Stimulated activated CD4-positive, alpha-beta T cell treated with anti-CD3 and anti-CD28 coated beads, Interleukin-15, amount 100 ng/mL, for 24 hours (primary cell): ENCODE measurements at regions not wholly inside any gene's neighbourhood (a gene's known extent, or its start where the extent isn't known, plus 50 kb on each side); places are given as distances from the start of the nearest gene placed in this dataset.
"Not testable (repeated sequence)": the region's sequence is repeated elsewhere in the genome, so short reads cannot be mapped to it uniquely, and the experiment has no call there.

ENCODE experiments used
- DNase-seq: peaks from one replicate; pipeline ENCODE4 v3.0.0-alpha.2; 2020

DNA sequence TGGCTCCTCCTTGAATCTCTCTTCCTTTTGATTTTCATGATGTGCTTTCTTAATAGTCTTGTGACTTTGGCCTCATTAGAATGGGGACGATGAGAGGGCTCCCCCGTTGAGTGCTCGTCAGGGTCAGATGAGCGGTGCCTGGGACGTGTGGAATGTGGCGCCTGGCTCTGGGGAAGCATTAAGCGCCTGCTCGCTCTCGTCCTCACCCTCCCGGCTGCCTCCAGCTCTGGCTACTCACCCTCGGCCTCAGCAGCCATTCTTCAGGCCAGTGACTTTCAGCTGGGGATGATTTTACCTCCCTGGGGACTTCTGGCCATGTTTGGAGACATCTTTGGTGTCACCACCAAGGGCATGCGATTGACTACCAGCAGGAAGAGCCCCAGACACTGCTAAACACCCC lies 69.7 kb downstream of the RPS6KA4 start:
- DNase-seq, result no peak

DNA sequence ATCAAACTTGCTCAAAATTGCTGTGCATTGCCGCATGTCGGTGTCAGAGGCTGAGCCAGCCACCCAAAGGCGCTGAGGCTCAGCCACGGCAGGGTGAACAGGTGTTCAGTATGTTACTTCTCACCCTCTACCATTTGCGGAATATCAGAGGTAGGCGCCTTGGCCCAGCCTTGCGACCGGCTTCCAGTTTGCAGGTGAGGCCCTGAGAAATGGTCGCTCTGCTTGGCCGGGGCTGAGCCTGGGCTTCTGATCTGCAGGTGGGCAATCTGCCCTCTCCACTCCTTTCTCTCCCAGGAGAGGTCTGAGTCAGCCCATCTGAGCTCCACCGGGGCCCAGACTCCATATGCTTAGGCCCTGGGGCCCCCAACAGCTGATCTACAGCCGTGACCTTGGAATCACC lies 71.0 kb downstream of the RPS6KA4 start:
- no peak for DNase-seq

DNA sequence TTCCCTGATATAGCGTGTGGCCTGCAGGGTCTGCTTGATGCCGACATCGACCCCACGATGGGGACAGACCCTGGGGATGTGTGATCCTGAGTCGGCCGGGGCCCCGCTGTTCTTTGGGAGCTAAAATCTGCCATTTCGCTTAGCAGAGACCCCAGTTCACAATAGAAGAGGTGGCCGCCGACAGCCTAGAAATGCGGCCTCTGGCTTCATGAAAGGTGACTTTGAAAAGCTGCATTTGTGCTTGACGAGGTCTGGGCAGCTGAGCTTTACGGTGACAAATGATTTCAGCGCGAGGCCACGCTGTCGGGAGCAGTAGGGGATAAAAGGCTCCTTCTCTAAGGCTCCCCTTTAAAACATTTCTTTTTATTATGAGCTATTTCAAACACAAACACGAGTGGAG lies 71.7 kb downstream of the RPS6KA4 start:
- no peak for DNase-seq

DNA sequence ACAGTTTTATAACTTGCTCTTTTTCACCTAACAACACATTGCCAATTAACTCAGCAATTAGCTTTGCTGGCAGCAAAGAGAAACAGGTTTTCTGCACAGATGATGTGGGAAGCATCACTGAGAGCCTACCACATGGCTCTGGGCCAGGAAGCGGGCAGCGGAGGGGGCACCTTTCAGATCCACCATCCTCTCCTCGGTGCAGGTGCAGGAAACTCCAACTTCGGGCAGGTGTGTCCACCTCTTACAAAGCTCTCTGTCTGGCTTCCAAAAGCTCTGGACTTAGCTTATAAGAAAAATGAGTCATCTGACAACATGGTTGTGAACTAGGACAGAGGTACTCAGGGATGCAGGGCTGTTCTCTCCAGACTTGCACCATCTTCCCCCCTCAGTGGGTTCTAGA lies 77.0 kb downstream of the RPS6KA4 start:
- no peak for DNase-seq

DNA sequence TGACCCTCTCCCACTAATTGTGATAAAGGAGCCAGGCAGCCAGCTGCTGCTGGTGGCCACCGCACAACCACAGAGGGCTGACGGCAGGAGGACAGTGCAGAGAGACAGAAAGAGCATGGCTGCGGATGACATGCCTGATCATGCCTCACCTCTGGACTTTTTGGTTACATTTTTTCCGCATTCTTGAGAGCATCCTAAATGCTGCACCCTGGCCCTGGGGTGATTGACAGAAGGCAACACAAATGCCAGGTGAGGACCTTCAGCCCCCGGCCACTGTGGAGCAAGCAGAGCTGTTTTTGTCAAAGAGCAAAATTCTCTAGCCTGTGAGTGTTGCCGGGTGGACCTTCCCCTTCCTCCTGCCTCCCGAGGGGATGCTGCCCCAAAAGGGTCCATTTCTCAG lies 78.5 kb downstream of the RPS6KA4 start:
- DNase-seq, result no peak

DNA sequence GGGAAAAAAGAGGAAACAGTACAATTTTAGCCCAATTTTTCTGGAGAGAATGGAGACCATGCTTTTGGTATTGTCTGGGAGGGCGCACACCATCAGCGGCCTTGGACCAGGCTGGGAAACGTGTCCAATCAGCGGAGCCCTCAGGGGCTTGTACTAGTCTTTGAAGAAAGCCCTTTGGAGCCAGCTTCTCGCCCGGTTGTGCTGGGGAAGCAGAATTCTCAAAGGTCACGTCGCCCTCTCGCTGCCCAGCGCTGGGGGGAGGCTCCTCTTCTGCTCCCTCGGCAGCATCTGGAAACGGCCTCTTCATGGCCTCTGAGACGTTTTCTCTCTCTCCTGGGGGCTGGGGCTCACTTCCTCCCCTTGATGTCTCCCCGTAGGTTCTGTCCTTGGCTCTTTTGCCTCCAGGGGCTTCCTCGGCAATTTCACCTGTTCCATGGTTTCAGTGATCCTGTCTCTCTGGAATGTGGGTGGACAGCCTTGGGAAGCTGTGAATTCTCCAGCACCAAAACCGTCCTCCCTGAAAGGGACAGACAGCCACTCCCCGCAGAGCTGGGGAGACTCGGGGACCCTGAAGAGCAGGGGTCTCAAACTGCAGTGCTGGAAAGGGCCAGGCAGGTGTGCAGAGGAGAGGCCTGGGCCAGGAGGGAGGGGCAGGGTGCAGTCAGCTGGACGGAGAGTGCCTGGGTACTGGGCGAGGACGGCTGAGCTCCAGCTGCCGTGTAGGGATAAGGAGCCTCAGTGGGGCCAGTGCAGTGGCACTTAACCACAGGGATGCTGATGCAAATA lies 80.2 kb downstream of the RPS6KA4 start:
- DNase-seq, result no peak

DNA sequence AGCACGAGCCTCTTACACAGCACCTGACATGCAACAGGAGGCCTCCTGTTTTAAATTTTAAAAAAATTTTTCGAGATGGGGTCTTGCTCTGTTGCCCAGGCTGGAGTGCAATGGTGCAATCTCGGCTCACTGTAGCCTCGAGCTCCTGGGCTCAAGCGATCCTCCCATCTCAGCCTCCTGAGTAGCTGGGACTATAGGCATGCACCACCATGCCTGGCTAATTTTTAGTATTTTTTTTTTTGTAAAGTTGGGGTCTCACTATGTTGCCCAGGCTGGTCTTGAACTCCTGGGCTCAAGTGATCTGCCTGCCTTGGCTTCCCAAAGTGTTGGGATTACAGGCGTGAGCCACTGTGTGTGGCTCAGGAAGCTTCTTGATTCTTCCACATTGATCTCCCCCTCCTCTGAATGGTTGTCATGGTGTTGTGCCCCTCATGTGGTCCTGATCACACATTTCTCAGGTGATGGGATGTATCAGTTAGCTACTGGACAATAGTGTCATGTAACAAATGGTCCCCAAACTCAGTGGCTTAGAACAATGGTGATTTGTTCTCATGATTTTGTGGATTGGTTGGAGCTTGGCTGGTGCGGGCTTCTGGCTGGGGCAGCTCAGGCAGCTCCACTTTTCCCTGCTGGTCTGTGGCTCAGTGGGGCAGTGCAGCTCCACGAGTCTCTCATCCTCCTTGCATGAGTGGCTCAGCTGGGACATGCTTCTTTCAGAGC lies 81.0 kb downstream of the RPS6KA4 start:
- not testable (repeated sequence) for DNase-seq

DNA sequence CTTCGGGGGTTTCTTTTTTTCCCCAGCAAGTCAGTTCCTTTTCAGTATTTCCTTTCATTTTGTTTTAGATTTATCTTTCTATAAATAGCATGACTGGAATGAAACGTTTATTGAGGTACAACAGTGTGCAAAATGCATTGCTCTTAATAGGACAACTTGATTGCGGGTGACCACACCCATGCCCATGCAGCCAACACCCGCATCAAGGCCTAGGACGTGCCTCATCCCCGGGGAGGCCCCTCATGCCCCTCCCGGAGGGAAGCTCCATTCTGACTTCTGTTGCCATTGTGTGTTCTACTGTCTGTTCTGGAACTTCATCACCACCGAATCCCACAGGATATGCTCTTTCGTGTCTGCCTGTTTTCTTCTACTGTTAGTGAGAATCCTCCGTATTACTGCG lies 82.2 kb downstream of the RPS6KA4 start:
- DNase-seq, result no peak

DNA sequence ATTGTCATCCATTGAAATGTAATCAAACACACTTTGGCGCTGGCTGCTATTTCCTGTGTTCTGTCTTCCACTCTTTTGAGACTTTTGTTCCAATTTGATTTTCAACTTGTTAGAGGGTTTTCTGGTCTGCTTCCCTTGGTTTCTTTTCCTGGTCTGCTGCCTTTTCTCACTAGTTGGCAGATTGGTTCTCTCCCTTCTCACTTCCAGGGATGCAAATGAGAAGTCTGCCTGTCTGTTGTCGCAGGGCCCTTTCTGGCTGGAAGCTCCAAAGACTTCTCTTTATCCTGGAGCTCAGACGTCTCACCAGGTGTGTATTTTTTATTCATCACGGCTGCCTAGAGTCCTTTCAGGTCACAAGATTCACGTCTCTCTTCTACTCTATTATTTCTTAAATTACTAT lies 84.0 kb downstream of the RPS6KA4 start:
- DNase-seq, result no peak

DNA sequence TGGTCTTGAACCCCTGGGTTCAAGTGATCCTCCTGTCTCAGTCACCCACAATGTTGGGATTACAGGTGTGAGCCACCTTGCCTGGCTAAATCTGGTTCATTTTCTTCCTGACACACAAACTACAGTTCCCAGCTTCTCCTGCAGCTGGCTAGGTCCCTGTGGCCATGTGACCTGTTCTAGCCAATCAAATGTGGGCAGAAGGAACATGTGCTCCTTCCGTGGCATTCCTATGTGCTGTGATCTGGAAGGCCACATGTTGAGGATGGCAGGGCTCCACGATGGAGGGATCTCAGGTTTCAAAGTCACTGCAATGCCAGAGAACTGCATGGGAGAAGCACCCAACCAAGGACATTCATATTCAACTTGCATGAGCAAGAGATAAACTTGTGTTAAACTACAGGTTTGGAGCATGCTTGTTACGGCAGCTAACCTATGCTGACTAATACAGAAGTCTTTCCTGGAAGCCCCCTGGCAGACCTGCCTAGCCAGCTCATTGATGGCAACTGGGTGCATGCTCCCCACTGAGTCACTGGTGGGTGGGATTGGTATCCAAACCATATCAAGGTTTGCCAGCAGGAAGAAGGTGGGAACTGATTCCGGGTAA lies 86.0 kb downstream of the RPS6KA4 start:
- peak; percentile 12 for DNase-seq

DNA sequence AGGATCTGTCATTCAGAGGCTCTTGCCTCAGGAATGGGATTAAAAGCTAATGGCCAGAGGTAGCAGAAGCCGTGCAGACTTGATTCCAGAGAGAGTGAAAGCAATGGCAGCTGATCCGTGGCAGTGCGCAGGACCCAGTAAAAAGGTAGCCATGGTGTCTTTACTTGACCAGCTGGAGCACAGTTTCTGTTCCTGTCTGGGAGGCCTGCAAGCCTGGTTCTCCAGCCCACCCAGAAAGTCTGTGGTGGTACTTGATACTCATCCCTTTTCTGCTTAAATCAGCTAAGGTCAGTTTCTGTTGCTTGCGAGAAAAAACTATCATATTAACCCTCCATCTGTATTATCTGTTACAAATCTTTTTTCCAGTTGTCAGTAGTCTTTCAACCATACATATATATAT lies 86.7 kb downstream of the RPS6KA4 start:
- no peak for DNase-seq

DNA sequence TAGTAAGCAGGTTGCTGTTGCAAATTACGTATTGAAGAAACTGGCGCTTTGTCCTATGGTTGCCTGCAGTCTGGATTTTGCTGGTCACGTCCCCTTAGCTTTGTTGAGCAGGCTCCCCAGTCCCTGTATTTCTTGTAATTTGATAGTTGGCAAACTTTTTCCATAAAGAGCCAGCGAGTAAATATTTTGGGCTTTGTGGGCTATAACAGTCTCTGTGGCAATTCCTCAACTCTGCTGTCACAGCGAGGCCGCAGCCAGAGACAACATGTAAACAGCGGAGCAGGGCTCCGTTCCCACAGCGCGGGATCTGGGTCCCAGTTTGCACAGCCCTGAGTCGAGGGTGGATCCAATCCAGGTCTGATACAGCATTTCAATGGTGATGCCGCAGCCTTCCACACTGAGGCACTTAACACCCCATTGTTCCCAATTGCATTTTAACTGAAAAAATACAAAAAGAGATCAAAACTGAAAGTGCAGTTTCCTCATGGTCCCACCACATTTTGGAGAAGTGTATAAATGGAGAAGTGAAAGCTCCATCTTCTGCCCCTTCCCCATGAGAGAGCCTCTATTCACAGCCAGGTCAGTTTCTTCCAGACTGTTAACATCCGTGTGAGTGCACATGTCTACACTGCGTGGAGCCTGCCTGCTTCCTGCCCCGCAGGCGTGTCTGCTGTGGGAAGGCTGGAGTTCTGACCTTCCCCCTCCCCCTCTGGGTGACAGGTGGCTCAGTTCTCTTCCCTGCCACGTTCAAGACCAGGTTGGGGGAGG lies 89.1 kb downstream of the RPS6KA4 start:
- DNase-seq, result no peak

DNA sequence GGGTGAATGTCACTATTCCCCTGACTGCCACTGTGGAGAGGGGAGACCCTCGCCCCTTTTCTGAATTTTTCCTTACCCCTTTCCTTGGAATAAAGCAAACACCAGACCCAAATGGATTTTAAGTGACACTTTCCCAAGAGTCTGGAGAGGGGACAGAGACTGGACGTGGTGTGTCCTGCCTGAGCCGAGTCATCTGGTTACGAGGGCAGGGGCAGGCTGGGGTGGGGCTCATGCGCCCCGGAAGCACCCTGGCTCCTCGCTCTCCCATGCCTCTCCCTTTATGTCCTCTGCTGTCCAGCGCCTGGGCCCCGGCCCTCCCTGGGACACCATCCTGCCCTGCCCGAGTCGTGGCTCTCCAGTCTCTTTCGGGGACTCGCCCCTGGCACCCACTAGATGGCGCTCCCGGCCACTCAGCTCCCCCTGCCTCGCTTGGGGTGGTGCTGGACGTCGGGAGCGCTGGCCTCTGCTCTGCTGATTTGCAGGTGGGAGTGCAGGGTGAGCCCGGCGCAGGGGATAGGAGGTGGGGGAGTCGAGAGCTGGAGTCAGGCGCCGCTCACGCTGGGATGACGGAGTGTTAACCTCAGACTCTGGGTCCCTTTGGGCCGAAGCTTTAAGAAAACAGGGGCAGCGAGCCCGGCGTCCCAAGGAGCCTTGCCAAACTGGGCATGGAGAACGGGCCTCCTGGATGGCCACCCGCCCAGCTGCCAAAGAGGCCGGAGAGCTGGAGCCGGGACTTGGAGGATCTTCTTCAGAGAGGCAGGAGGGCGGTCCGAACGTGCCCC lies 89.8 kb downstream of the RPS6KA4 start:
- DNase-seq, result peak; percentile 86

DNA sequence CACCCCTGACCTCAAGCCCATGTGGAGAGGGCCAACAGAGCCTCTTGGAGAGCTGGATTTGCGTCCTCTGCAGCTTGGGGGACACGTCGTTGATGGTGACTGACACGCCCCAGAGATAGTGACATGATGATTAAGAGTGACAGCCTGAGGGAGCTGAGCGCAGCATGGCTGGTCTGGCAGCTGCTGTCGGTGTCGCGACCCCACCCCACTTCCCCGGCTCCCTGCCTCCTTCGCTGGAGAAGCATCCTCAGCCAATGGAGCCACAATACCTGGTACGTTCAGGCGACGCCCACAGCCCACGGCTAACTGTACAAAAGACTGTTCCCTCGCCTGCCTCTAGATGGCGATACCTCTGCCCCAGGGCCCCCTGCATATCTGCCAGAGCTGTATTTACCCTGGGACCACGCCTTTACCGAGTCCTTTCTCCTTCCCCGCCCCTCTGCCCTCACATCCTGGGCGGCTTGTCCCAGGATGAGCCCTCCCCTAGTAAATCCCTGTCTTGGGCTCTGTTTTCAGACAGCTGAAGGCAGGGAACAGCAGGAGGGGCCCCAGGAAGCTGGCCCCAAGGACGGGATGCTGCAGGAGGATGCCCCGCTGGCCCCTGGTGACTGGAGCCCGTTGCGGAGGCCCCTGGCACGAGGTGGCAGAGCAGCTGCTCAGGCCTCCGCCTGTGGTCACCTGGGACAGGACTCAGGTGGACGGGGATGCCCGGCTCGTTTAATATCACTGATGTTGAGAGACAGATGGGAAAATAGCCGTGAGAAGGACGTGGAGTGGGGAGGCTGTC lies 90.6 kb downstream of the RPS6KA4 start:
- peak; percentile 84 for DNase-seq

DNA sequence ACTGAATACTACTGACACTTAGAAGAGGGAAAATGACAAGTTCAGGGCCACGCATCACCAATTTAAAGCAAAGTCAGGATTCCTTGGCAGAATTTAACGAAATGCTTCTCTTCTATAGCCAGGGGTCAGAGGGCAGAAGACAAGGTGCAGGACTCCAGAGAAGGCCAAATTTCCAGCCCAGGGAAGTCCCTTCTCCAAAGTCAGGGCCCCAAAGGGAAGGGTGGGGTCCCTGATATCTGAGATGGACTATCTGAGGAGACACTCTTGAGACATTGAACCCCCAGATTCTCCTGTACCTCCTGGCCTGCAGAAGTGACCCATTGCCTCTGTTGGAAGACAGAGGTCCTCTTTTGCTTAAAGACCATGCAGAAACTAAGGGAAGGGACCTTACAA lies 91.2 kb downstream of the RPS6KA4 start:
- no peak for DNase-seq

DNA sequence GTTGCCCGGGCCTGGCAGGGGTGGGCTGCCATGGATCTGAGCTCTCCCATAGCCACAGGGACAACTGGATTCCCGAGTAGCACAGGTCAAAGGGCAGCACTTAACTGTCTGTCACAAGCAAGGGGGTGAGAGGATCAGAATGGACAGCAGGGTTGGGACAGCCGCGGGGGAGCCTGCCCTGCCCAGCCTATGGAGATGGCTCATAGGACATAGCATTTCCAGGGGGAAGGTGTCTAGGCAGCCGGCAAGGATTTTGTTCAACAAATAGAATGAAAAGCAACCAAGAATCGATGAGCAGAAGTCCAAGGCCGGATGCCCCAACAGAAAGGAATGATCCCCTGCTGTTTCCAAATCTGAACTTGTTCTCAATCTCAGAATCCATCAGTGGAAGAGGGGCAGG lies 92.9 kb downstream of the RPS6KA4 start:
- no peak for DNase-seq

DNA sequence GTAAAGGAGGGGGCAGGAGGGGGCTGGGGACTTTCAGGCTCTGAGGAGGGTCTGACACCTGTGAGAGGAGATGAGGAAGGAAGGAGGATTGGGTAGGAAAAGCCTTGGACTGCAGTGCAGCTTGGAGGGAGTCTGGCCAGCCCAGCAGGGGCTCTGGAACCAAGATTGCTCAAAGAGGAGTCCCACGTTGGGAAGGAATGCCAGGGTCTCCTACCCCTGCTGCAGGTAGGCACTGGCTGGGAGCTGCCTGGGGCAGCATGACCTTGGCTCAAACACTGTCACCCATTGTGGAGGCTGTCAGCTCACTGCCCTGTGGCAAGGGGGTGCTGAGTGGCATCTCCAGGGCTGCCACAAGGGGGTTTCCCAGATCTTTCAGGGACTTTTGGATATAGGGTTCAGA lies 94.5 kb downstream of the RPS6KA4 start:
- no peak for DNase-seq

DNA sequence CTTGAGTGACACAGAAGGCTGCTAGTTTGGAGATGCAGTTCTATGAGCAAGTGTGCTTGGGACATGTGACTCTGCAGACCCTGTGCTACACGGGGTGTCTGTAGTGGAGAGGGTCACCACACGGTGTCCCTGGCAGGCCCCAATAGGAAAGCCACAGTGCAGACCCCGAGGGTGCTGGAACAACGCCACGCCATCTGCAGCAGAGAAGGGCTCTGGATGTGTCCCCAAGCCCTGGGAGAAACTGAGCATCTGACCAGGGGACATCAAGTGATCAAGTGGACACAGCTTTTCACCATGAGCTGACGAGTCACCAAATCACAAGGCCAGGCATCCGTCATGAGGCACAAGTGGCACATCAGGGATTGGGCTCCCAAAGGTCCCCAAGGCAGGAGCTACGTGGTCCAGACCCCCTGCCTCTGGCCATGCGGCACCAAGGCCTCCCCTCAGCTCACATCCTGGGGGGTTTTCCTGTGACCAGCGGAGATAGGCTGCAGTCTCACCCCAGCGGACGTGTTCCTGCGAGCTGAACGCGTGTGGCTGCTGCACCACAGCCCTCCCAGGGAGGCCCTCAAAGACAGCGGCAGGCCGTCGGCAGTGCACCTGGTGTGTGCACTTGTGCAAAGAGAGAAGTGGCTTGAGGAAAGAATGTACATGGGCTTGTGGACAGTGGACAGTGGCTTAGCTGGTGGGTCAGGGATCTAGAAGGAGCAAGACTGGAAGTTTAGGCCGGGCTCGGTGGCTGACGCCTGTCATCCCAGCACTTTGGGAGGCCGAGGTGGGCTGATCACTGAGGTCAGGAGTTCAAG lies 96.7 kb downstream of the RPS6KA4 start:
- DNase-seq, result no peak

DNA sequence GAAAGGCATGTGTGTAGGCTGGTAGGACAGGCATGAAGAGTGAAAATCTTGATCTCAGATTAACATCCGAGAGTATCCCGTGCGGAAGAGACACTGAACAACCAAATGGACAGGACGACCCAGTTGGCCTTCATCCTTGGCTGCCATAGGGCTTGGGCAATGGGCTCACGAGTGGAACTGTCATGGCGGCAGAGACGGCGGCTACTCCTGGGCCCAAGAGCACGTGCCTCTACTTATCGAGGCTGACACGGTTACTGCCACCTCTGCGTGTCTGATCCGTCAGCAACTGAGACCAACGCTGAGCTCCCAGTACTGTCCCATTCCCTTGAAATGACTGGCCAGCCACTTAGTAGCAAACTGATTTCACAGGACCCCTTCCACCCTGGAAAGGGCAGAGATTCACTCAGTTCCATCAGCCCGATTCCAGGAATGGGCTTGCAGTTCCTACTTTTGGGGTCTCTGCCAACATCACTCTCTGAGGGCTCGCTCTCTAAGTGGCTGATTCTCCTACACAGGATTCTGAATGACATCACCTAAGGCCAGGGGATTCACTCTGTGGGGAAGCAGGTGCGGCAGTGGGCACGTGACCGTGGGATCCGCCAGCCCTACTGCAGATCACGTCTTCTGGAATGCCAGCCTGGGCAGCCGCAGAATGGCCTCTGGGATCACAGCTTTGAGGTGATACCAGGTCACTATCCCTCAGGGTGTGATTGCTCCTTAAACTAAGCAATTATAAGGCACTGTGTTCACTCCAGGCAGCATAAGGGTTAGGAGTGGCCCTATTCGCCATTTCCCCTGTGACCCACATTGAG lies 97.8 kb downstream of the RPS6KA4 start:
- no peak for DNase-seq

DNA sequence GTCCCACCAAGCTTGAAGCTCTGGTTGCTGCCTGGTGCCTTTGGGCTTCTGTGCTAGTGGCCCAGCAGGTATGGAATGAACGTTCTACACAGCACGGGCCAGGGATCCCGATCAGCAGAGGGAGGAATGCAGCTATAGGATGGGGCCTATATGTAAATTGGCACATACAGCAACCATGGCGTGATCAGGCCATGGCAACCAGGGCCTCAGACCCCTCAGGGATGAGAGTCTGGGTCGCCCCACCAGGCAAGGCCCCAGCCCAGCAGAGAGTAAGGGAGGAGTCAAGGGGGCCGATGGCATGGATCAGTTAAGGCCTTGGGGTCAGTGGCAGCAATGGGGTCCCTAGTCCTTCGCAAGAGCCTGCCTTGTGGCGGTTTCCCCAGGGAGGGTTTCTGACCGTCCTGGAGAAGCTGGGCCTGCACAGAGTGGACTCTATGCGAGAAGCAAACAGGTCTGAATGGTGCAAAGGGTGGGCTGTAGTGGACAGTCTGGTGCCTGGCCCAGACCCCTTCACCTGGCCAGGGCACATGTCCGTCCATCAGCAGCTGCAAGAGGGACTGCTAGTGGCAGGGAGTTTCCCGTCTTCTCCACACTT lies 98.2 kb upstream of the SLC22A11 start:
- no peak for DNase-seq
